ENCODE measurements at regions not wholly inside any gene's neighbourhood (a gene's known extent, or its start where the extent isn't known, plus 50 kb on each side); places are given as distances from the start of the nearest gene placed in this dataset.
"Not testable (repeated sequence)": the region's sequence is repeated elsewhere in the genome, so short reads cannot be mapped to it uniquely, and the experiment has no call there.

DNA sequence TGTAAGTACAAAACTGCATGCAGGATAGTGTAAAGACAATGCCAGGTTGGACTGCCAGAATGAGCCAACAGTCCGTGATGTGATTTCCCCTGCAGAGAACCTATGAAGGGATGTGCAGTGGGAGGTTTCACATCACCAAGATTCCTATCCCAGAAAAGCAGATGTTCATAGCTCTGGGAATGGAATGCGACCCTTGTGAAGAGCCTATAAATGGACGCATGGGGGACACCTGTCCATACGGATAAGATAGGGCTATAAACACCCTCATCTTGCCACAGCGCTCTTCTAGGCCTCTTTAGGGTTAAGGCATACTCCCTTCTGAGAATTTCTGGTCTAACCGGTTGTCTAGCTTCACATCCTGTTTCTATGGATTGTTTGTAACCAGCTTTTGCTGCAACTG, 1261.8 kb downstream of the RAPGEF2 start:
- not testable (repeated sequence) for TF ChIP-seq EZH2 (IDR thresholded peaks at IDR 0.05); POLR2AphosphoS5 (IDR thresholded peaks at IDR 0.05; ENCODE audit: borderline replicate concordance, low read depth, low read length); FOXP2 (optimal IDR thresholded peaks at IDR 0.05; ENCODE audit: control extremely low read depth, extremely low read length, insufficient read depth)
